ENCODE measurements at regions not wholly inside any gene's neighbourhood (a gene's known extent, or its start where the extent isn't known, plus 50 kb on each side); places are given as distances from the start of the nearest gene placed in this dataset.

DNA sequence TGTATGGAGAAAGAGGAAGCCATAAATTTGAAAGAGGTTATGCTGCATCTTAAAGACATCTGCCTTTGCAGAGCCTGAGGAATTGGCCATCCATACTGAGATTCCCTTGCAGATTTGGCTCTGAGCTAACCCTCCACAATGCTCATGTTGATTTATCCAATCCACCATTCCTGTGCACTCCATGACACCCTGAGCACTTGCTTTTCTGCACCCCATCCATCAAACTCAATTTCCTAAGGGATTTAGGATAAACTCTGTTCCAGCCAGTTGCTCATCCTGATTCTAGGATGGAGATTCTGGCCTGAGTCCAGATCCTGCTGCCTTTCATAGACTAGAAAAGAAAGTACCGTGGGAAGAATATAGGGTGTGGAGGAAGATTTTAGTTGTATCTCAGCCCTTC lies 379.2 kb upstream of the LARGE1 start:
- TF ChIP-seq CTCF (IDR thresholded peaks at IDR 0.05) (no peak), POLR2A (IDR thresholded peaks at IDR 0.05) (no peak)

All from heart left ventricle (tissue), 13 donors.